GM23338 (cell line): ENCODE measurements at regions not wholly inside any gene's neighbourhood (a gene's known extent, or its start where the extent isn't known, plus 50 kb on each side); places are given as distances from the start of the nearest gene placed in this dataset.

ENCODE experiments used
- ATAC-seq: fragments of 200-7000 bp; cut with Tn5 transposase; 3 replicates; pipeline ENCODE4 v1.9.1; 2020
- DNase-seq: peaks from one replicate; pipeline ENCODE4 v3.0.0-alpha.2; 2015; ENCODE audit warnings: low spot score
- H2AFZ ChIP-seq: fragments of 200-600 bp; sonication (generic); 2 replicates; pipeline ENCODE4 v1.8.0; 2016; ENCODE audit warnings: antibody characterized with exemption, mild to moderate bottlenecking, moderate library complexity
- H3F3A ChIP-seq: fragments of 200-600 bp; sonication (generic); replicated peaks from 2 replicates; pipeline ENCODE4 v1.8.0; 2017; ENCODE audit warnings: antibody characterized with exemption, mixed run types, low read depth
- H3K27ac ChIP-seq: fragments of 200-600 bp; sonication (generic); 2 replicates; pipeline ENCODE4 v1.6.1; 2016; ENCODE audit warnings: low read depth
- H3K27me3 ChIP-seq: fragments of 200-600 bp; sonication (generic); 2 replicates; pipeline ENCODE4 v1.8.0; 2016; ENCODE audit warnings: mild to moderate bottlenecking, mixed run types, moderate library complexity; ENCODE audit not compliant: insufficient read depth
- H3K36me3 ChIP-seq: fragments of 200-600 bp; sonication (generic); 2 replicates; pipeline ENCODE4 v1.8.0; 2016; ENCODE audit warnings: mild to moderate bottlenecking; ENCODE audit not compliant: insufficient read depth
- H3K4me1 ChIP-seq: fragments of 200-600 bp; sonication (generic); 2 replicates; pipeline ENCODE4 v1.8.0; 2016; ENCODE audit warnings: mild to moderate bottlenecking, moderate library complexity; ENCODE audit not compliant: insufficient read depth
- H3K4me2 ChIP-seq: fragments of 200-600 bp; sonication (generic); 2 replicates; pipeline ENCODE4 v1.7.1; 2017; ENCODE audit warnings: mixed run types
- H3K4me3 ChIP-seq: fragments of 200-600 bp; sonication (generic); 2 replicates; pipeline ENCODE4 v1.6.1; 2016; ENCODE audit warnings: mixed run types
- H3K79me2 ChIP-seq: fragments of 200-600 bp; sonication (generic); replicated peaks from 2 replicates; pipeline ENCODE4 v1.8.0; 2017; ENCODE audit warnings: mild to moderate bottlenecking; ENCODE audit not compliant: insufficient read depth
- H3K9me2 ChIP-seq: fragments of 200-600 bp; sonication (generic); 2 replicates; pipeline ENCODE4 v1.8.0; 2017; ENCODE audit not compliant: insufficient read depth
- H4K20me1 ChIP-seq: fragments of 200-600 bp; sonication (generic); replicated peaks from 2 replicates; pipeline ENCODE4 v1.8.0; 2017; ENCODE audit warnings: mild to moderate bottlenecking; ENCODE audit not compliant: insufficient read depth
- H3K27ac Mint-ChIP-seq: 2 replicates; pipeline ENCODE4 v1.8.0; 2020; ENCODE audit warnings: inconsistent platforms, mild to moderate bottlenecking, moderate library complexity, mixed read lengths
- H3K27me3 Mint-ChIP-seq: 3 replicates; pipeline ENCODE4 v1.8.0; 2022; ENCODE audit warnings: low read depth, mild to moderate bottlenecking, moderate library complexity, mixed read lengths, inconsistent platforms; ENCODE audit not compliant: insufficient read depth, poor library complexity
- H3K36me3 Mint-ChIP-seq: 3 replicates; pipeline ENCODE4 v1.8.0; 2021; ENCODE audit warnings: low read depth, mild to moderate bottlenecking, inconsistent platforms, moderate library complexity, mixed read lengths
- H3K4me1 Mint-ChIP-seq: 3 replicates; pipeline ENCODE4 v1.8.0; 2020; ENCODE audit warnings: mild to moderate bottlenecking, inconsistent platforms, mixed read lengths
- H3K4me3 Mint-ChIP-seq: 3 replicates; pipeline ENCODE4 v1.8.0; 2021; ENCODE audit warnings: moderate library complexity, mild to moderate bottlenecking, inconsistent platforms, mixed read lengths
- H3K9me3 Mint-ChIP-seq: 3 replicates; pipeline ENCODE4 v1.8.0; 2020; ENCODE audit warnings: moderate library complexity, mild to moderate bottlenecking, inconsistent platforms, mixed read lengths
- CREB1 ChIP-seq: fragments of 250-450 bp; sonication (Bioruptor Pico); IDR thresholded peaks from 2 replicates; pipeline ENCODE4 v1.5.0; 2020; ENCODE audit warnings: low read depth, mild to moderate bottlenecking, moderate library complexity
- EZH2 ChIP-seq: fragments of 200-600 bp; sonication (generic); IDR thresholded peaks from one replicate; pipeline ENCODE4 v1.8.0; 2017; ENCODE audit warnings: antibody characterized with exemption, mild to moderate bottlenecking, low read depth; ENCODE audit not compliant: unreplicated experiment
- EZH2phosphoT487 ChIP-seq: fragments of 200-600 bp; sonication (generic); IDR thresholded peaks from one replicate; pipeline ENCODE4 v1.8.1; 2018; ENCODE audit warnings: antibody characterized with exemption; ENCODE audit not compliant: unreplicated experiment
- JUNB ChIP-seq: IDR thresholded peaks from one replicate; pipeline ENCODE4 v1.6.1; 2016; ENCODE audit warnings: antibody characterized with exemption; ENCODE audit not compliant: unreplicated experiment
- NANOG ChIP-seq: IDR thresholded peaks from 2 replicates; pipeline ENCODE4 v1.6.1; 2016; ENCODE audit warnings: antibody characterized with exemption, borderline replicate concordance
- POLR2AphosphoS5 ChIP-seq: IDR thresholded peaks from 2 replicates; pipeline ENCODE4 v1.6.1; 2016; ENCODE audit warnings: antibody characterized with exemption, low read depth
- STAT1 ChIP-seq: IDR thresholded peaks from one replicate; pipeline ENCODE4 v1.6.1; 2016; ENCODE audit warnings: antibody characterized with exemption; ENCODE audit not compliant: unreplicated experiment
- ZNF114 ChIP-seq: fragments of 250-450 bp; sonication (Bioruptor Pico); IDR thresholded peaks from 2 replicates; pipeline ENCODE4 v1.5.0; 2020; ENCODE audit warnings: mild to moderate bottlenecking, moderate library complexity
- ZNF331 ChIP-seq: fragments of 250-450 bp; sonication (Bioruptor Pico); IDR thresholded peaks from 2 replicates; pipeline ENCODE4 v1.5.0; 2020; ENCODE audit warnings: low read depth, mild to moderate bottlenecking, moderate library complexity
- TF ChIP-seq, protein P1 (sequence below): fragments of 250-450 bp; sonication (Bioruptor Pico); IDR thresholded peaks from 2 replicates; pipeline ENCODE4 v1.5.0; 2020; ENCODE audit warnings: mild to moderate bottlenecking, moderate library complexity
- TF ChIP-seq, protein P2 (sequence below): IDR thresholded peaks from 2 replicates; pipeline ENCODE4 v1.6.1; 2016; ENCODE audit warnings: antibody characterized with exemption
- TF ChIP-seq, protein P3 (sequence below), 2 experiments: fragments of 200-600 bp in 1 of 2; sonication (generic) in 1 of 2; conservative IDR thresholded peaks; 2 replicates each; pipeline versions ENCODE4 v1.5.1 to v1.6.1; 2016 to 2017; ENCODE audit warnings: antibody characterized with exemption in 2 of 2, low read depth in 2 of 2, mild to moderate bottlenecking in 2 of 2, moderate library complexity in 1 of 2
- TF ChIP-seq, protein P4 (sequence below): IDR thresholded peaks from one replicate; pipeline ENCODE4 v1.6.1; 2018; ENCODE audit warnings: antibody characterized with exemption; ENCODE audit not compliant: unreplicated experiment

DNA sequence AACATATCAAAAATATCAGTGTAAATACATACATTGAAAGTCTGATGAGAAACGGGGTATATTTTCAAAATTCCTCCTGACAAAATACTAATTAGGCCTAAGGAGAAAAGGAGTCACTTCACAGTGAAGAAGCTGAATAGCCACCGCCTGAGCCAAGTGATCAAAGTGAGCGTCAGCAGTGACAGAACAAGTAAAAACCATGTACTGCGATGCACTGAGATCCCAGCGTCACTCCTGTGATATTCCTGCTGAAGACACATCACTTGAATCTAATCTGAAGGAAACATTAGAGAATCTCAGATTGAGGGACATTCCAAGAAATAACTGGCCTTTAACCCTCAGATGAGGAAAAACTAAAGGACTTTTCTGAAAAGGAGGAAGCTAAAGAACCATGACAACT lies 285.3 kb downstream of the EN1 start:
- Mint-ChIP-seq H3K9me3 (no peaks in the 10 kb centered on the region), H3K27me3 (peaks cover 7% of the 10 kb centered on the region), H3K4me1 (peaks cover 14% of the 10 kb centered on the region), H3K4me3 (no peak overlapping the region), H3K36me3 (no peaks in the 10 kb centered on the region), H3K27ac (no peak overlapping the region)
- Histone ChIP-seq H3K27ac (no peak overlapping the region), H3K36me3 (no peaks in the 10 kb centered on the region), H4K20me1 (no peaks in the 10 kb centered on the region), H3F3A (no peaks in the 10 kb centered on the region), H3K79me2 (no peaks in the 10 kb centered on the region), H2AFZ (no peak overlapping the region), H3K27me3 (no peaks in the 10 kb centered on the region), H3K4me3 (no peak overlapping the region), H3K4me1 (no peaks in the 10 kb centered on the region; the same call in 1 of the 2 replicates), H3K9me2 (peaks cover 11% of the 10 kb centered on the region), H3K4me2 (no peak overlapping the region)
- ATAC-seq (no peak), DNase-seq (no peak)
- TF ChIP-seq CREB1: no peak
- no peak for TF ChIP-seq ZNF114 (CRISPR knock-in tag)
- TF ChIP-seq POLR2AphosphoS5: no peak
- TF ChIP-seq, protein P1, sequence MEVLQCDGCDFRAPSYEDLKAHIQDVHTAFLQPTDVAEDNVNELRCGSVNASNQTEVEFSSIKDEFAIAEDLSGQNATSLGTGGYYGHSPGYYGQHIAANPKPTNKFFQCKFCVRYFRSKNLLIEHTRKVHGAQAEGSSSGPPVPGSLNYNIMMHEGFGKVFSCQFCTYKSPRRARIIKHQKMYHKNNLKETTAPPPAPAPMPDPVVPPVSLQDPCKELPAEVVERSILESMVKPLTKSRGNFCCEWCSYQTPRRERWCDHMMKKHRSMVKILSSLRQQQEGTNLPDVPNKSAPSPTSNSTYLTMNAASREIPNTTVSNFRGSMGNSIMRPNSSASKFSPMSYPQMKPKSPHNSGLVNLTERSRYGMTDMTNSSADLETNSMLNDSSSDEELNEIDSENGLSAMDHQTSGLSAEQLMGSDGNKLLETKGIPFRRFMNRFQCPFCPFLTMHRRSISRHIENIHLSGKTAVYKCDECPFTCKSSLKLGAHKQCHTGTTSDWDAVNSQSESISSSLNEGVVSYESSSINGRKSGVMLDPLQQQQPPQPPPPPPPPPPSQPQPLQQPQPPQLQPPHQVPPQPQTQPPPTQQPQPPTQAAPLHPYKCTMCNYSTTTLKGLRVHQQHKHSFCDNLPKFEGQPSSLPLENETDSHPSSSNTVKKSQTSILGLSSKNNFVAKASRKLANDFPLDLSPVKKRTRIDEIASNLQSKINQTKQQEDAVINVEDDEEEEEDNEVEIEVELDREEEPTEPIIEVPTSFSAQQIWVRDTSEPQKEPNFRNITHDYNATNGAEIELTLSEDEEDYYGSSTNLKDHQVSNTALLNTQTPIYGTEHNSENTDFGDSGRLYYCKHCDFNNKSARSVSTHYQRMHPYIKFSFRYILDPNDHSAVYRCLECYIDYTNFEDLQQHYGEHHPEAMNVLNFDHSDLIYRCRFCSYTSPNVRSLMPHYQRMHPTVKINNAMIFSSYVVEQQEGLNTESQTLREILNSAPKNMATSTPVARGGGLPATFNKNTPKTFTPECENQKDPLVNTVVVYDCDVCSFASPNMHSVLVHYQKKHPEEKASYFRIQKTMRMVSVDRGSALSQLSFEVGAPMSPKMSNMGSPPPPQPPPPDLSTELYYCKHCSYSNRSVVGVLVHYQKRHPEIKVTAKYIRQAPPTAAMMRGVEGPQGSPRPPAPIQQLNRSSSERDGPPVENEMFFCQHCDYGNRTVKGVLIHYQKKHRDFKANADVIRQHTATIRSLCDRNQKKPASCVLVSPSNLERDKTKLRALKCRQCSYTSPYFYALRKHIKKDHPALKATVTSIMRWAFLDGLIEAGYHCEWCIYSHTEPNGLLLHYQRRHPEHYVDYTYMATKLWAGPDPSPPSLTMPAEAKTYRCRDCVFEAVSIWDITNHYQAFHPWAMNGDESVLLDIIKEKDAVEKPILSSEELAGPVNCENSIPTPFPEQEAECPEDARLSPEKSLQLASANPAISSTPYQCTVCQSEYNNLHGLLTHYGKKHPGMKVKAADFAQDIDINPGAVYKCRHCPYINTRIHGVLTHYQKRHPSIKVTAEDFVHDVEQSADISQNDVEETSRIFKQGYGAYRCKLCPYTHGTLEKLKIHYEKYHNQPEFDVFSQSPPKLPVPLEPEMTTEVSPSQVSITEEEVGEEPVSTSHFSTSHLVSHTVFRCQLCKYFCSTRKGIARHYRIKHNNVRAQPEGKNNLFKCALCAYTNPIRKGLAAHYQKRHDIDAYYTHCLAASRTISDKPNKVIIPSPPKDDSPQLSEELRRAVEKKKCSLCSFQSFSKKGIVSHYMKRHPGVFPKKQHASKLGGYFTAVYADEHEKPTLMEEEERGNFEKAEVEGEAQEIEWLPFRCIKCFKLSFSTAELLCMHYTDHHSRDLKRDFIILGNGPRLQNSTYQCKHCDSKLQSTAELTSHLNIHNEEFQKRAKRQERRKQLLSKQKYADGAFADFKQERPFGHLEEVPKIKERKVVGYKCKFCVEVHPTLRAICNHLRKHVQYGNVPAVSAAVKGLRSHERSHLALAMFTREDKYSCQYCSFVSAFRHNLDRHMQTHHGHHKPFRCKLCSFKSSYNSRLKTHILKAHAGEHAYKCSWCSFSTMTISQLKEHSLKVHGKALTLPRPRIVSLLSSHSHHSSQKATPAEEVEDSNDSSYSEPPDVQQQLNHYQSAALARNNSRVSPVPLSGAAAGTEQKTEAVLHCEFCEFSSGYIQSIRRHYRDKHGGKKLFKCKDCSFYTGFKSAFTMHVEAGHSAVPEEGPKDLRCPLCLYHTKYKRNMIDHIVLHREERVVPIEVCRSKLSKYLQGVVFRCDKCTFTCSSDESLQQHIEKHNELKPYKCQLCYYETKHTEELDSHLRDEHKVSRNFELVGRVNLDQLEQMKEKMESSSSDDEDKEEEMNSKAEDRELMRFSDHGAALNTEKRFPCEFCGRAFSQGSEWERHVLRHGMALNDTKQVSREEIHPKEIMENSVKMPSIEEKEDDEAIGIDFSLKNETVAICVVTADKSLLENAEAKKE: no peak
- TF ChIP-seq JUNB: no peak
- TF ChIP-seq, protein P2, sequence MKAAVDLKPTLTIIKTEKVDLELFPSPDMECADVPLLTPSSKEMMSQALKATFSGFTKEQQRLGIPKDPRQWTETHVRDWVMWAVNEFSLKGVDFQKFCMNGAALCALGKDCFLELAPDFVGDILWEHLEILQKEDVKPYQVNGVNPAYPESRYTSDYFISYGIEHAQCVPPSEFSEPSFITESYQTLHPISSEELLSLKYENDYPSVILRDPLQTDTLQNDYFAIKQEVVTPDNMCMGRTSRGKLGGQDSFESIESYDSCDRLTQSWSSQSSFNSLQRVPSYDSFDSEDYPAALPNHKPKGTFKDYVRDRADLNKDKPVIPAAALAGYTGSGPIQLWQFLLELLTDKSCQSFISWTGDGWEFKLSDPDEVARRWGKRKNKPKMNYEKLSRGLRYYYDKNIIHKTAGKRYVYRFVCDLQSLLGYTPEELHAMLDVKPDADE: no peak
- TF ChIP-seq STAT1: no peak
- no peak for TF ChIP-seq EZH2
- no peak for TF ChIP-seq NANOG
- TF ChIP-seq EZH2phosphoT487: no peak
- no peak for TF ChIP-seq ZNF331 (CRISPR knock-in tag)
- TF ChIP-seq, protein P3, sequence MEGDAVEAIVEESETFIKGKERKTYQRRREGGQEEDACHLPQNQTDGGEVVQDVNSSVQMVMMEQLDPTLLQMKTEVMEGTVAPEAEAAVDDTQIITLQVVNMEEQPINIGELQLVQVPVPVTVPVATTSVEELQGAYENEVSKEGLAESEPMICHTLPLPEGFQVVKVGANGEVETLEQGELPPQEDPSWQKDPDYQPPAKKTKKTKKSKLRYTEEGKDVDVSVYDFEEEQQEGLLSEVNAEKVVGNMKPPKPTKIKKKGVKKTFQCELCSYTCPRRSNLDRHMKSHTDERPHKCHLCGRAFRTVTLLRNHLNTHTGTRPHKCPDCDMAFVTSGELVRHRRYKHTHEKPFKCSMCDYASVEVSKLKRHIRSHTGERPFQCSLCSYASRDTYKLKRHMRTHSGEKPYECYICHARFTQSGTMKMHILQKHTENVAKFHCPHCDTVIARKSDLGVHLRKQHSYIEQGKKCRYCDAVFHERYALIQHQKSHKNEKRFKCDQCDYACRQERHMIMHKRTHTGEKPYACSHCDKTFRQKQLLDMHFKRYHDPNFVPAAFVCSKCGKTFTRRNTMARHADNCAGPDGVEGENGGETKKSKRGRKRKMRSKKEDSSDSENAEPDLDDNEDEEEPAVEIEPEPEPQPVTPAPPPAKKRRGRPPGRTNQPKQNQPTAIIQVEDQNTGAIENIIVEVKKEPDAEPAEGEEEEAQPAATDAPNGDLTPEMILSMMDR (conservative IDR thresholded peaks at IDR 0.05; ENCODE audit: low read depth in 2 of 2): no peak
- TF ChIP-seq, protein P4, sequence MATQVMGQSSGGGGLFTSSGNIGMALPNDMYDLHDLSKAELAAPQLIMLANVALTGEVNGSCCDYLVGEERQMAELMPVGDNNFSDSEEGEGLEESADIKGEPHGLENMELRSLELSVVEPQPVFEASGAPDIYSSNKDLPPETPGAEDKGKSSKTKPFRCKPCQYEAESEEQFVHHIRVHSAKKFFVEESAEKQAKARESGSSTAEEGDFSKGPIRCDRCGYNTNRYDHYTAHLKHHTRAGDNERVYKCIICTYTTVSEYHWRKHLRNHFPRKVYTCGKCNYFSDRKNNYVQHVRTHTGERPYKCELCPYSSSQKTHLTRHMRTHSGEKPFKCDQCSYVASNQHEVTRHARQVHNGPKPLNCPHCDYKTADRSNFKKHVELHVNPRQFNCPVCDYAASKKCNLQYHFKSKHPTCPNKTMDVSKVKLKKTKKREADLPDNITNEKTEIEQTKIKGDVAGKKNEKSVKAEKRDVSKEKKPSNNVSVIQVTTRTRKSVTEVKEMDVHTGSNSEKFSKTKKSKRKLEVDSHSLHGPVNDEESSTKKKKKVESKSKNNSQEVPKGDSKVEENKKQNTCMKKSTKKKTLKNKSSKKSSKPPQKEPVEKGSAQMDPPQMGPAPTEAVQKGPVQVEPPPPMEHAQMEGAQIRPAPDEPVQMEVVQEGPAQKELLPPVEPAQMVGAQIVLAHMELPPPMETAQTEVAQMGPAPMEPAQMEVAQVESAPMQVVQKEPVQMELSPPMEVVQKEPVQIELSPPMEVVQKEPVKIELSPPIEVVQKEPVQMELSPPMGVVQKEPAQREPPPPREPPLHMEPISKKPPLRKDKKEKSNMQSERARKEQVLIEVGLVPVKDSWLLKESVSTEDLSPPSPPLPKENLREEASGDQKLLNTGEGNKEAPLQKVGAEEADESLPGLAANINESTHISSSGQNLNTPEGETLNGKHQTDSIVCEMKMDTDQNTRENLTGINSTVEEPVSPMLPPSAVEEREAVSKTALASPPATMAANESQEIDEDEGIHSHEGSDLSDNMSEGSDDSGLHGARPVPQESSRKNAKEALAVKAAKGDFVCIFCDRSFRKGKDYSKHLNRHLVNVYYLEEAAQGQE: no peak
